ENCODE measurements at regions not wholly inside any gene's neighbourhood (a gene's known extent, or its start where the extent isn't known, plus 50 kb on each side); places are given as distances from the start of the nearest gene placed in this dataset.

DNA sequence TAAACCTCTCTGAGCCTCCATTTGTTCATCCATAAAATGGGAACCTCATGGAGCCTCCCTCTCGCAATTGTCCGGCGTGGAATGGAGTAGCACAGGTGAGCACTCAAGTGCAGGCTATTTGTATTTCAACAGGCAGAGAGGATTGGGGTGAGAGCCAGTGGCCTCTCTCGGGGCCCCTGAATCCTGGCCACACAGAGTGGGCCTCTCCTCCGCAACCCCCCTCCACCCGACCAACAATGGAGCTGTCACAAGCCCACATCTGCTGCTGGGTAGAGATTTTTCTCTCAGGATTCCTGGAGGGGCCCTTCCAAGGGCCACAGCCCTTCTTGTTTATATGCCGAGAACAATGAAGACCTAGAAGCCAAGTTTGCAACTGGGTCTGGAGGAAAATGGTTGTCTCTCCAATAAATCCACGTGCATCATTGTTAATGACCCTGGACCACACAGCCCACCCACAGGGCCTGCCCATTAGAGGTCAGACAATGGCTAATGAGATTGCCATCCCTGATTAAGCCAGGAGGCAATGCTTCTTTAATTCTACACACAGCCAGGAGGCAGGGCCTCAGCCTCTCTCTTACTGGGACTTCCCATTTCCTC lies 233.0 kb downstream of the ANKRD60 start:
- Histone ChIP-seq H3K23ac (ENCODE audit: insufficient read length, low read depth, low read length) (no peak overlapping the region), H3K14ac (ENCODE audit: insufficient read depth, low read length) (no peak overlapping the region), H2BK5ac (ENCODE audit: insufficient read length, low read length) (no peak overlapping the region), H4K8ac (replicated peaks; ENCODE audit: insufficient read length, low read depth, low read length) (no peak overlapping the region), H3K27me3 (ENCODE audit: insufficient read depth, low read length) (no peaks in the 10 kb centered on the region), H3K27ac (ENCODE audit: insufficient read length, low read depth, low read length) (no peak overlapping the region), H3K56ac (ENCODE audit: insufficient read length, low read depth, low read length) (no peak overlapping the region), H3K4me2 (ENCODE audit: insufficient read depth, insufficient read length, low read length) (no peak overlapping the region), H3K9me3 (ENCODE audit: control insufficient read depth, low read depth, low read length) (no peaks in the 10 kb centered on the region), H3K23me2 (ENCODE audit: insufficient read length, low read depth, low read length, poor library complexity, severe bottlenecking) (no peaks in the 10 kb centered on the region), H2AK5ac (ENCODE audit: insufficient read length, low read length) (no peak overlapping the region), H4K20me1 (ENCODE audit: control insufficient read depth, insufficient read depth, insufficient read length) (no peaks in the 10 kb centered on the region), H3K4ac (ENCODE audit: low read depth, low read length) (no peak overlapping the region), H3K79me1 (ENCODE audit: insufficient read depth, low read depth, low read length, poor library complexity, severe bottlenecking) (no peaks in the 10 kb centered on the region), H2BK15ac (ENCODE audit: low read depth, low read length) (no peak overlapping the region), H2BK12ac (ENCODE audit: insufficient read length, low read depth, low read length) (no peak overlapping the region), H2BK120ac (ENCODE audit: low read depth, low read length, poor library complexity, severe bottlenecking) (no peak overlapping the region), H3T11ph (ENCODE audit: low read length) (no peak overlapping the region), H4K91ac (ENCODE audit: insufficient read length, low read depth, low read length) (no peak overlapping the region), H3K18ac (ENCODE audit: insufficient read length, low read depth, low read length) (no peak overlapping the region), H2BK20ac (ENCODE audit: low read depth, low read length, poor library complexity, severe bottlenecking) (no peak overlapping the region), H3K4me1 (ENCODE audit: insufficient read depth, low read length) (no peaks in the 10 kb centered on the region), H3K79me2 (ENCODE audit: insufficient read depth, low read length) (no peaks in the 10 kb centered on the region), H2AFZ (ENCODE audit: low read length) (no peak overlapping the region), H4K5ac (ENCODE audit: insufficient read length, low read depth, low read length) (no peak overlapping the region), H3K9ac (ENCODE audit: extremely low read depth, insufficient read length, low read length) (no peak overlapping the region)
- WGBS (ENCODE audit: extremely low coverage, insufficient read length, low lambda C conversion rate), result no CpG with 5 or more reads among the region's 8 CpGs
- Mint-ChIP-seq H3K36me3 (ENCODE audit: insufficient read depth in 1 of 3, low read depth in 3 of 3) (peaks cover 0 to 5% (median 2%) of the 10 kb centered on the region in 3 experiments; a peak in 2 of 7 replicates), H3K9me3 (peaks cover 3 to 4% of the 10 kb centered on the region in 2 experiments; a peak in 2 of 5 replicates), H3K27me3 (ENCODE audit: low read depth) (peaks cover 10% of the 10 kb centered on the region), H3K4me3 (no peak overlapping the region), H3K4me1 (peaks cover 18 to 20% of the 10 kb centered on the region in 2 experiments), H3K27ac (no peak overlapping the region)
- TF ChIP-seq, protein P1, sequence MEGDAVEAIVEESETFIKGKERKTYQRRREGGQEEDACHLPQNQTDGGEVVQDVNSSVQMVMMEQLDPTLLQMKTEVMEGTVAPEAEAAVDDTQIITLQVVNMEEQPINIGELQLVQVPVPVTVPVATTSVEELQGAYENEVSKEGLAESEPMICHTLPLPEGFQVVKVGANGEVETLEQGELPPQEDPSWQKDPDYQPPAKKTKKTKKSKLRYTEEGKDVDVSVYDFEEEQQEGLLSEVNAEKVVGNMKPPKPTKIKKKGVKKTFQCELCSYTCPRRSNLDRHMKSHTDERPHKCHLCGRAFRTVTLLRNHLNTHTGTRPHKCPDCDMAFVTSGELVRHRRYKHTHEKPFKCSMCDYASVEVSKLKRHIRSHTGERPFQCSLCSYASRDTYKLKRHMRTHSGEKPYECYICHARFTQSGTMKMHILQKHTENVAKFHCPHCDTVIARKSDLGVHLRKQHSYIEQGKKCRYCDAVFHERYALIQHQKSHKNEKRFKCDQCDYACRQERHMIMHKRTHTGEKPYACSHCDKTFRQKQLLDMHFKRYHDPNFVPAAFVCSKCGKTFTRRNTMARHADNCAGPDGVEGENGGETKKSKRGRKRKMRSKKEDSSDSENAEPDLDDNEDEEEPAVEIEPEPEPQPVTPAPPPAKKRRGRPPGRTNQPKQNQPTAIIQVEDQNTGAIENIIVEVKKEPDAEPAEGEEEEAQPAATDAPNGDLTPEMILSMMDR (conservative IDR thresholded peaks at IDR 0.05), result no peak
- no peak for DNase-seq
